ENCODE measurements at regions not wholly inside any gene's neighbourhood (a gene's known extent, or its start where the extent isn't known, plus 50 kb on each side); places are given as distances from the start of the nearest gene placed in this dataset.

DNA sequence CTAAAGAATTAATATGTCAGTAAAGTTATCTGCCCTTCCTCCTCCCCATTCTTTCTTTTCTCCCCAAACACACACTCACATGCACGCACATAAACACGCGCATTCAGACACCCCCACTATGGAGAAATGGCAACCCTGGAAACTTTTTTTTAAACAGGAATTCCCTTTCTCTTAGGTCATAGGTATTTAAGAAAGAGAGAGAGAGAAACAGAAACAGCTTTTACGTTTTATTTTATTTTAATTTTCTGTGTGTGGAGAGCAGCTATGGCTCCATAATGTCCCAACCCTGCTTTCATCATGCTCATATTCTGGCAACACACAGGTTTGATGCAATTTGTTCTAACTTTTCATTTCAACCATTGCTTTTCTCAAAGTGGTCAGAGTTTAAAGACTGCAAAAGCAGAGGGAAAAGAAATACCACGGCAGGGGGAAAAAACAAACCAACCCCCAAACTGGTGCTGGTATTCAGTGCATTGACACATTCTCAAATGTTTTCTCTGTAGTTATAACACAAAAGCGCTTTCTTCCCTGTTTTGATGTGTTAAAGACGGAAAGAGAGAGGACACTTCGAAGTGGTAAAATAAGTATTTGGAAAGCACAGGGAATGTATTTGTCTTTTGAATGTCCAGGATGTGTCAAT, 126.0 kb upstream of the TMEM161B start:
- TF ChIP-seq, protein P1, sequence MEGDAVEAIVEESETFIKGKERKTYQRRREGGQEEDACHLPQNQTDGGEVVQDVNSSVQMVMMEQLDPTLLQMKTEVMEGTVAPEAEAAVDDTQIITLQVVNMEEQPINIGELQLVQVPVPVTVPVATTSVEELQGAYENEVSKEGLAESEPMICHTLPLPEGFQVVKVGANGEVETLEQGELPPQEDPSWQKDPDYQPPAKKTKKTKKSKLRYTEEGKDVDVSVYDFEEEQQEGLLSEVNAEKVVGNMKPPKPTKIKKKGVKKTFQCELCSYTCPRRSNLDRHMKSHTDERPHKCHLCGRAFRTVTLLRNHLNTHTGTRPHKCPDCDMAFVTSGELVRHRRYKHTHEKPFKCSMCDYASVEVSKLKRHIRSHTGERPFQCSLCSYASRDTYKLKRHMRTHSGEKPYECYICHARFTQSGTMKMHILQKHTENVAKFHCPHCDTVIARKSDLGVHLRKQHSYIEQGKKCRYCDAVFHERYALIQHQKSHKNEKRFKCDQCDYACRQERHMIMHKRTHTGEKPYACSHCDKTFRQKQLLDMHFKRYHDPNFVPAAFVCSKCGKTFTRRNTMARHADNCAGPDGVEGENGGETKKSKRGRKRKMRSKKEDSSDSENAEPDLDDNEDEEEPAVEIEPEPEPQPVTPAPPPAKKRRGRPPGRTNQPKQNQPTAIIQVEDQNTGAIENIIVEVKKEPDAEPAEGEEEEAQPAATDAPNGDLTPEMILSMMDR (IDR thresholded peaks at IDR 0.05), result no peak
- no peak for TF ChIP-seq POLR2A (IDR thresholded peaks at IDR 0.05)

Data from thyroid gland (tissue), 4 donors.